T-helper 17 cell (primary cell): ENCODE measurements at regions not wholly inside any gene's neighbourhood (a gene's known extent, or its start where the extent isn't known, plus 50 kb on each side); places are given as distances from the start of the nearest gene placed in this dataset.

Source experiments
- ATAC-seq: fragments of 150-1000 bp; cut with Tn5 transposase; 2 replicates; pipeline ENCODE4 v1.10.0; 2021; ENCODE audit warnings: mild to moderate bottlenecking, moderate library complexity
- DNase-seq, 3 donors: peaks; one replicate each; pipeline versions ENCODE4 v3.0.0 to v3.0.0-alpha.2; 2020 to 2021
- H3K9me3 ChIP-seq: one replicate; pipeline ENCODE4 v1.7.0; 2013; ENCODE audit warnings: low read length, mild to moderate bottlenecking; ENCODE audit not compliant: control insufficient read depth, poor library complexity, severe bottlenecking
- H3K27ac Mint-ChIP-seq: one replicate; pipeline ENCODE4 v1.8.0; 2022; ENCODE audit warnings: mild to moderate bottlenecking, moderate library complexity, mixed read lengths
- H3K27me3 Mint-ChIP-seq: one replicate; pipeline ENCODE4 v1.8.0; 2022; ENCODE audit warnings: mixed read lengths
- H3K36me3 Mint-ChIP-seq: one replicate; pipeline ENCODE4 v1.8.0; 2022; ENCODE audit warnings: low read depth, mixed read lengths
- H3K4me1 Mint-ChIP-seq: one replicate; pipeline ENCODE4 v1.8.0; 2022; ENCODE audit warnings: mild to moderate bottlenecking, mixed read lengths
- H3K4me3 Mint-ChIP-seq: one replicate; pipeline ENCODE4 v1.8.0; 2022; ENCODE audit warnings: mild to moderate bottlenecking, moderate library complexity, mixed read lengths

DNA sequence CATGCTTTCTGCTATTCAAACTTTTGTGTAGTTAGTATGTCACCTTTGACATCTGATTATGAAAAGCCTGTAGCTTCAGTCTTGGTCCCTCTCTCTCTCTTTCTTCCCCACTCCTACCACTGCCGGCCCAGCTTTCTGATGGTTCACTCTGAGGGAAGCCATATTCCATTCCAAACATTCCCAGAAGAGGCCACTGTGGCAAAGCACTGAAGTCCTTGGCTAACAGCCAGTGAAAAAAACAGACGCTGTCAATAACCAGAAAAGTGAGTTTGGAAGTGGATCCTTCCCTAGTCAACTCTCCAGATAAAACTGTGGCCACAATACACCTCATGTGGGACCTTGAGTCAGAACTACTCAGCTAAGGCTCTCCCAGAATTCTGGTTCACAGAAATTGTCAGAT, 950.7 kb upstream of the PHF14 start:
- Mint-ChIP-seq H3K27me3 (no peaks in the 10 kb centered on the region), H3K4me3 (no peak overlapping the region), H3K27ac (no peak overlapping the region), H3K36me3 (no peaks in the 10 kb centered on the region), H3K4me1 (no peaks in the 10 kb centered on the region)
- no peak for DNase-seq
- H3K9me3 ChIP-seq, result no peaks in the 10 kb centered on the region
- ATAC-seq, result no peak

GRCh38 chr7:10034843-10035556, 938.7 kb upstream of the PHF14 start:
- Mint-ChIP-seq H3K36me3 (no peaks in the 10 kb centered on the region), H3K27ac (no peak overlapping the region), H3K27me3 (no peaks in the 10 kb centered on the region), H3K4me3 (no peak overlapping the region), H3K4me1 (no peaks in the 10 kb centered on the region)
- H3K9me3 ChIP-seq, result no peaks in the 10 kb centered on the region
- DNase-seq (no peak), ATAC-seq (no peak)

GRCh38 chr7:10036693-10037092, 937.0 kb upstream of the PHF14 start:
- Mint-ChIP-seq H3K4me1 (no peaks in the 10 kb centered on the region), H3K27ac (no peak overlapping the region), H3K27me3 (no peaks in the 10 kb centered on the region), H3K4me3 (no peak overlapping the region), H3K36me3 (no peaks in the 10 kb centered on the region)
- ATAC-seq (no peak), DNase-seq (no peak)
- H3K9me3 ChIP-seq, result no peaks in the 10 kb centered on the region

DNA sequence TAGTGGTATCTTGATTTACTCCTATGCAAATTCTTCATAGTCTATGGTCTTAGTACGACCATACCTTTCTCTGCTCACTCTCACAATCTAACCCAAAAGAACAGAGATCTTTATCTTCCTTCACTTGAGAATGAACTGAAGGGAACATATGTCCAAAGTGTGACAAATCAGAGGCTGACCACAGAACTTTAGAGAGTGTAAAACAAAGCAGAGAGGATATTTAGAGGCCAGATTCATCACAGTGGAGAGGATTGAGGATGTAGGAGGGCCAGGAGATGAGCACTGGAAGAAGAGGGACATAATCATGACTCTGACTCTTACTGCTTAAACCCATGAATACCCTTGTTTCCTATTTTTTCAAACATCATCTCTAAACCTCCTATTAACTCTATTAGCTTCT, 935.3 kb upstream of the PHF14 start:
- Mint-ChIP-seq H3K4me3 (no peak overlapping the region), H3K27me3 (no peaks in the 10 kb centered on the region), H3K27ac (no peak overlapping the region), H3K36me3 (no peaks in the 10 kb centered on the region), H3K4me1 (no peaks in the 10 kb centered on the region)
- H3K9me3 ChIP-seq, result no peaks in the 10 kb centered on the region
- no peak for ATAC-seq
- DNase-seq, result no peak

- H3K4me1 Mint-ChIP-seq, result no peaks in the 10 kb centered on the region
- no peak overlapping the region for H3K27ac Mint-ChIP-seq
- H3K27me3 Mint-ChIP-seq, result no peaks in the 10 kb centered on the region
- no peak overlapping the region for H3K4me3 Mint-ChIP-seq
- ATAC-seq (no peak), DNase-seq (no peak)
- no peaks in the 10 kb centered on the region for H3K36me3 Mint-ChIP-seq
- no peaks in the 10 kb centered on the region for H3K9me3 ChIP-seq
These were observed 933.0 kb upstream of the PHF14 start for GRCh38 chr7:10040674-10041073.

DNA sequence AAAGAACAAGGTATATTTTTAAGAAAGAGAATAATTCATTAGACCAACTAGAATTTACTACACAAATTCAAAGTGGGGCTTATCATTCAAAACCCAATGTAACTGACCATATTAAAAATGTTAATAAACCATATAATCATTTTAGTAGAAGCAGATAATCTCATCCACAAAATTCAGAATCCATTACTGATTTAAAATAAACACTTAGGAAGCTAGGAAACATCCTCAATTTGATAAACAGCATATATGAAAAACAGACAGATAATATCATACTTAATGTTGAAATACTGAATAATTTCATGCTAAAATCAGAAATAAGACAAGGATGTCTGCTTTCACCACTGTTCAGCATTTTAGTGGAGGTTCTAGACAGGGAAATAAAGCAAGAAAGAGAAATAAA, 902.8 kb upstream of the PHF14 start:
- no peak overlapping the region for H3K27ac Mint-ChIP-seq
- H3K4me3 Mint-ChIP-seq, result no peak overlapping the region
- no peaks in the 10 kb centered on the region for H3K27me3 Mint-ChIP-seq
- peaks cover 2% of the 10 kb centered on the region for H3K9me3 ChIP-seq
- no peaks in the 10 kb centered on the region for H3K4me1 Mint-ChIP-seq
- no peaks in the 10 kb centered on the region for H3K36me3 Mint-ChIP-seq
- DNase-seq (no peak), ATAC-seq (no peak)

GRCh38 chr7:10075866-10076265, 897.8 kb upstream of the PHF14 start:
- Mint-ChIP-seq H3K27me3 (no peaks in the 10 kb centered on the region), H3K4me1 (no peaks in the 10 kb centered on the region), H3K36me3 (no peaks in the 10 kb centered on the region), H3K4me3 (no peak overlapping the region), H3K27ac (no peak overlapping the region)
- H3K9me3 ChIP-seq, result peaks cover 2% of the 10 kb centered on the region
- ATAC-seq (no peak), DNase-seq (no peak)

- ATAC-seq, result no peak
- no peaks in the 10 kb centered on the region for H3K27me3 Mint-ChIP-seq
- H3K4me3 Mint-ChIP-seq, result no peak overlapping the region
- no peak for DNase-seq
- no peaks in the 10 kb centered on the region for H3K36me3 Mint-ChIP-seq
- H3K27ac Mint-ChIP-seq, result no peak overlapping the region
- H3K4me1 Mint-ChIP-seq, result no peaks in the 10 kb centered on the region
- peaks cover 2% of the 10 kb centered on the region for H3K9me3 ChIP-seq
These were observed 896.9 kb upstream of the PHF14 start for GRCh38 chr7:10076660-10077300.

GRCh38 chr7:10079572-10079971, 894.1 kb upstream of the PHF14 start:
- H3K4me1 Mint-ChIP-seq, result no peaks in the 10 kb centered on the region
- H3K36me3 Mint-ChIP-seq, result no peaks in the 10 kb centered on the region
- H3K4me3 Mint-ChIP-seq, result no peak overlapping the region
- no peaks in the 10 kb centered on the region for H3K27me3 Mint-ChIP-seq
- no peak for DNase-seq
- no peak overlapping the region for H3K27ac Mint-ChIP-seq
- ATAC-seq, result no peak
- H3K9me3 ChIP-seq, result peaks cover 2% of the 10 kb centered on the region

DNA sequence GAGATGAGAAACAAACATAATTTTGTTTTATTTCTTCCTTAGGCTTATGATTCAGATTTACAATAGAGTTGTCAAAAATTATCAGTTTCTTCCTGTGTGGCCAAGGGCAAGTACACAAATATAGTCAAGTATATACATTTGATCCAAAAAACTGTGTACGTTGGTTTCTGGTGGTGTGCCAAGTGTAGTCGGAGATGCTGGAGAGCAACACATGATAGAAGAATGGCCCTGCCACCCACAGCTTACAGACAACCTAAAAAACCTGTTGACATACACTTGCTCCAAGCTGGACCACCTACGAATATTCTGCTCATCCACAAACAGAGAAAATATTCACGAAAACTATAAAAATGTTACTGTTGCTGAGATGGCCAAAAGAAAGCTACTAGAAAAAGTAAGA, 890.8 kb upstream of the PHF14 start:
- DNase-seq (no peak), ATAC-seq (no peak)
- no peaks in the 10 kb centered on the region for H3K9me3 ChIP-seq
- H3K27ac Mint-ChIP-seq, result no peak overlapping the region
- H3K4me3 Mint-ChIP-seq, result no peak overlapping the region
- no peaks in the 10 kb centered on the region for H3K27me3 Mint-ChIP-seq
- no peaks in the 10 kb centered on the region for H3K4me1 Mint-ChIP-seq
- H3K36me3 Mint-ChIP-seq, result no peaks in the 10 kb centered on the region

DNA sequence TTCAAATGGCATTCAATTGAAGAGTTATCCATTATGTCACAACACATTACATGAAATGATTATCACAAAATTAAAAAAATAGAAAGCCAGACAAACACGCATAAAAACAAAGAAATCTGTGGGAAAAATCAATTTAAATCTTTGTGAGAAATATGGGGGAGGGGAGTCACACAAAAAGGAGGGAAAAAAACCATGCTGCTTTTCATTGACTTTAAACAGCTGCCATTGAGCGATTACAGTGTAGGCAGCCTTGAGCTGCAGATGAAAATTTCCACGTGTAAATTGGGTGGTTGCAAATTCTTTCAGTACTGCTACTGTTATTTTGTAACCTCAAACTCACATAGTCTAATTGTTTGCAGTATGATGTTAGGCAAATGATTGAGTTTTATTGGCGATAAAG, 889.9 kb upstream of the PHF14 start:
- Mint-ChIP-seq H3K4me1 (no peaks in the 10 kb centered on the region), H3K27ac (no peak overlapping the region), H3K36me3 (no peaks in the 10 kb centered on the region), H3K27me3 (no peaks in the 10 kb centered on the region), H3K4me3 (no peak overlapping the region)
- DNase-seq, result no peak
- no peak for ATAC-seq
- no peaks in the 10 kb centered on the region for H3K9me3 ChIP-seq

DNA sequence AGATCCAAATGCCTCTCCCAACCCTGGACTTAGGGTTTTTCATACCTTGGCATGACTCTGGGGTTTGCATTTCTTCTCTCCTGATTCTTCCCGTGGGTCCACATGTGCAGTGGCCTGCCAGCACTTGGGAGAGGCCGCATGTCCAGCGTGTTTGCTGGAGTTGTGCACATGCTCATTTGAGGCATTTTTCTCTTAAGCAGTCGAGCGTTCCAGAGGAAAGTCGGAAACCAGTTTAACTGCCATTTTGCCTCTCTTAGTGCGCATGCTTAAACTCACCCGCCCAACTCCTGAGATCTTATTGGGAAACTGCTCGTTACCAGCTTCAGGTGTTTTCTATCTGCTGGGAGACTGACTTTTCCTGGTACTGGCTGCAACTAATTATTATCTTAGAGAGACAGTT, 888.4 kb upstream of the PHF14 start:
- no peak for ATAC-seq
- Mint-ChIP-seq H3K4me1 (no peaks in the 10 kb centered on the region), H3K36me3 (no peaks in the 10 kb centered on the region), H3K27me3 (no peaks in the 10 kb centered on the region), H3K27ac (no peak overlapping the region), H3K4me3 (no peak overlapping the region)
- no peak for DNase-seq
- H3K9me3 ChIP-seq, result no peaks in the 10 kb centered on the region

GRCh38 chr7:10100572-10100971, 873.1 kb upstream of the PHF14 start:
- H3K27ac Mint-ChIP-seq, result no peak overlapping the region
- ATAC-seq (no peak), DNase-seq (no peak)
- no peak overlapping the region for H3K4me3 Mint-ChIP-seq
- H3K27me3 Mint-ChIP-seq, result no peaks in the 10 kb centered on the region
- H3K4me1 Mint-ChIP-seq, result no peaks in the 10 kb centered on the region
- no peaks in the 10 kb centered on the region for H3K9me3 ChIP-seq
- no peaks in the 10 kb centered on the region for H3K36me3 Mint-ChIP-seq

- Mint-ChIP-seq H3K27ac (no peak overlapping the region), H3K36me3 (no peaks in the 10 kb centered on the region), H3K27me3 (no peaks in the 10 kb centered on the region), H3K4me3 (no peak overlapping the region), H3K4me1 (no peaks in the 10 kb centered on the region)
- ATAC-seq (no peak), DNase-seq (no peak)
- H3K9me3 ChIP-seq, result no peaks in the 10 kb centered on the region
These were observed 872.3 kb upstream of the PHF14 start for GRCh38 chr7:10101351-10101750.
